ENCODE measurements at regions not wholly inside any gene's neighbourhood (a gene's known extent, or its start where the extent isn't known, plus 50 kb on each side); places are given as distances from the start of the nearest gene placed in this dataset.

GRCh38 chr11:134518616-134519389 is 106.8 kb upstream of the B3GAT1 start:
- DNase-seq (ENCODE audit: low spot score), result no peak
- in situ Hi-C loops (cut with MboI; ENCODE audit: low pct_unique_long_range_greater_than_20kb, low sequenced_read_pairs, unreplicated experiment), result no loop called here
- TF ChIP-seq CTCF (IDR thresholded peaks at IDR 0.05; ENCODE audit: extremely low read depth, insufficient read depth, missing control alignments), result no peak

- DNase-seq (ENCODE audit: low spot score), result no peak
- in situ Hi-C loops (cut with MboI; ENCODE audit: low pct_unique_long_range_greater_than_20kb, low sequenced_read_pairs, unreplicated experiment), result no loop called here
- no peak for TF ChIP-seq CTCF (IDR thresholded peaks at IDR 0.05; ENCODE audit: extremely low read depth, insufficient read depth, missing control alignments)
Observed at GRCh38 chr11:134517621-134518293, 105.7 kb upstream of the B3GAT1 start.

- TF ChIP-seq CTCF (IDR thresholded peaks at IDR 0.05; ENCODE audit: extremely low read depth, insufficient read depth, missing control alignments), result no peak
- no peak for DNase-seq (ENCODE audit: low spot score)
- in situ Hi-C loops (cut with MboI; ENCODE audit: low pct_unique_long_range_greater_than_20kb, low sequenced_read_pairs, unreplicated experiment), result no loop called here
Observed at GRCh38 chr11:134517115-134517514, 105.1 kb upstream of the B3GAT1 start.

- no peak for DNase-seq (ENCODE audit: low spot score)
- in situ Hi-C loops (cut with MboI; ENCODE audit: low pct_unique_long_range_greater_than_20kb, low sequenced_read_pairs, unreplicated experiment), result no loop called here
- no peak for TF ChIP-seq CTCF (IDR thresholded peaks at IDR 0.05; ENCODE audit: extremely low read depth, insufficient read depth, missing control alignments)
Observed at GRCh38 chr11:134516529-134516928, 104.5 kb upstream of the B3GAT1 start.

GRCh38 chr11:134515081-134515960 is 103.3 kb upstream of the B3GAT1 start:
- in situ Hi-C loops (cut with MboI; ENCODE audit: low pct_unique_long_range_greater_than_20kb, low sequenced_read_pairs, unreplicated experiment), result no loop called here
- DNase-seq (ENCODE audit: low spot score), result no peak
- TF ChIP-seq CTCF (IDR thresholded peaks at IDR 0.05; ENCODE audit: extremely low read depth, insufficient read depth, missing control alignments), result no peak

- in situ Hi-C loops (cut with MboI; ENCODE audit: low pct_unique_long_range_greater_than_20kb, low sequenced_read_pairs, unreplicated experiment), result no loop called here
- no peak for DNase-seq (ENCODE audit: low spot score)
- TF ChIP-seq CTCF (IDR thresholded peaks at IDR 0.05; ENCODE audit: extremely low read depth, insufficient read depth, missing control alignments), result no peak
Observed at GRCh38 chr11:134514354-134514951, 102.4 kb upstream of the B3GAT1 start.
